Trophoblast cell (in vitro differentiated cells and primary cell): ENCODE measurements at regions not wholly inside any gene's neighbourhood (a gene's known extent, or its start where the extent isn't known, plus 50 kb on each side); places are given as distances from the start of the nearest gene placed in this dataset.

Source experiments
- DNase-seq, 2 donors: peaks; one replicate each; pipeline ENCODE4 v3.0.0-alpha.2; 2016
- H2AFZ ChIP-seq: 2 replicates; pipeline ENCODE4 v1.6.1; 2013; ENCODE audit warnings: low read length, moderate library complexity, mild to moderate bottlenecking; ENCODE audit not compliant: insufficient read depth, poor library complexity
- H2AK5ac ChIP-seq: 2 replicates; pipeline ENCODE4 v1.6.1; 2013; ENCODE audit warnings: mild to moderate bottlenecking, low read length
- H2BK120ac ChIP-seq: 2 replicates; pipeline ENCODE4 v1.6.1; 2013; ENCODE audit warnings: low read length, mild to moderate bottlenecking, moderate library complexity; ENCODE audit not compliant: insufficient read depth, poor library complexity
- H2BK12ac ChIP-seq: 2 replicates; pipeline ENCODE4 v1.6.1; 2013; ENCODE audit warnings: mild to moderate bottlenecking, low read length, moderate library complexity
- H2BK5ac ChIP-seq: 2 replicates; pipeline ENCODE4 v1.6.1; 2013; ENCODE audit warnings: low read length, low read depth, moderate library complexity, mild to moderate bottlenecking; ENCODE audit not compliant: poor library complexity
- H3K14ac ChIP-seq: 2 replicates; pipeline ENCODE4 v1.6.1; 2013; ENCODE audit warnings: mild to moderate bottlenecking, low read length
- H3K18ac ChIP-seq: 2 replicates; pipeline ENCODE4 v1.6.1; 2013; ENCODE audit warnings: mild to moderate bottlenecking, low read length
- H3K23ac ChIP-seq: 2 replicates; pipeline ENCODE4 v1.6.1; 2013; ENCODE audit warnings: low read length
- H3K27ac ChIP-seq: 2 replicates; pipeline ENCODE4 v1.5.1; 2013; ENCODE audit warnings: low read depth, mild to moderate bottlenecking, inconsistent platforms, low read length, moderate library complexity
- H3K27me3 ChIP-seq: 2 replicates; pipeline ENCODE4 v1.6.1; 2013; ENCODE audit warnings: inconsistent platforms, mild to moderate bottlenecking, low read length, moderate library complexity; ENCODE audit not compliant: insufficient read depth
- H3K36me3 ChIP-seq, 2 experiments: 1 replicate in 1 of 2; 2 replicates in 1 of 2; pipeline ENCODE4 v1.6.1; 2013; ENCODE audit warnings: low read length in 2 of 2, mild to moderate bottlenecking in 2 of 2, moderate library complexity in 1 of 2; ENCODE audit not compliant: insufficient read depth in 2 of 2, control insufficient read depth in 1 of 2
- H3K4ac ChIP-seq: 2 replicates; pipeline ENCODE4 v1.6.1; 2013; ENCODE audit warnings: low read depth, mild to moderate bottlenecking, low read length, moderate library complexity
- H3K4me1 ChIP-seq, 2 experiments: 1 replicate in 1 of 2; 2 replicates in 1 of 2; pipeline ENCODE4 v1.6.1; 2013; ENCODE audit warnings: low read length in 2 of 2, mild to moderate bottlenecking in 2 of 2, moderate library complexity in 1 of 2; ENCODE audit not compliant: insufficient read depth in 2 of 2, control insufficient read depth in 1 of 2
- H3K4me2 ChIP-seq: 2 replicates; pipeline ENCODE4 v1.6.1; 2013; ENCODE audit warnings: inconsistent platforms, mild to moderate bottlenecking, low read length, moderate library complexity
- H3K4me3 ChIP-seq: 2 replicates; pipeline ENCODE4 v1.5.1; 2013; ENCODE audit warnings: mild to moderate bottlenecking, low read depth, low read length, inconsistent platforms
- H3K79me1 ChIP-seq: one replicate; pipeline ENCODE4 v1.6.1; 2013; ENCODE audit warnings: low read length
- H3K79me2 ChIP-seq: 2 replicates; pipeline ENCODE4 v1.6.1; 2013; ENCODE audit warnings: low read length, mild to moderate bottlenecking; ENCODE audit not compliant: control insufficient read depth, insufficient read depth, poor library complexity
- H3K9ac ChIP-seq: 2 replicates; pipeline ENCODE4 v1.6.1; 2013; ENCODE audit warnings: mild to moderate bottlenecking, low read length
- H3K9me3 ChIP-seq: 2 replicates; pipeline ENCODE4 v1.6.1; 2013; ENCODE audit warnings: low read depth, mild to moderate bottlenecking, control low read depth, inconsistent platforms, low read length; ENCODE audit not compliant: insufficient read depth
- H4K12ac ChIP-seq: 2 replicates; pipeline ENCODE4 v1.6.1; 2013; ENCODE audit warnings: low read depth, mild to moderate bottlenecking, low read length, moderate library complexity
- H4K8ac ChIP-seq: 2 replicates; pipeline ENCODE4 v1.6.1; 2013; ENCODE audit warnings: low read depth, mild to moderate bottlenecking, low read length, moderate library complexity
- H4K91ac ChIP-seq: one replicate; pipeline ENCODE4 v1.6.1; 2013; ENCODE audit warnings: low read depth, mild to moderate bottlenecking, low read length, moderate library complexity
- WGBS: extraction: QIAGEN DNeasy Blood & Tissue Kit; methylation state at CpG from one replicate; pipeline ENCODE4 v1.1.7; 2013; ENCODE audit warnings: missing lambda C conversion rate; ENCODE audit not compliant: insufficient read length, insufficient coverage; ENCODE audit errors: extremely low coverage; 5-methylcytosine and 5-hydroxymethylcytosine counted together

- Histone ChIP-seq H3K4me2 (no peak overlapping the region), H4K12ac (no peak overlapping the region), H3K23ac (no peak overlapping the region), H2AK5ac (no peak overlapping the region), H2BK120ac (no peak overlapping the region), H4K91ac (no peak overlapping the region), H3K4me1 (no peaks in the 10 kb centered on the region), H3K4me3 (no peak overlapping the region), H4K8ac (no peak overlapping the region), H3K79me2 (no peaks in the 10 kb centered on the region), H2BK5ac (no peak overlapping the region), H3K4ac (no peak overlapping the region), H3K36me3 (no peaks in the 10 kb centered on the region), H3K18ac (no peak overlapping the region), H3K79me1 (no peaks in the 10 kb centered on the region), H3K27ac (no peak overlapping the region), H3K14ac (no peak overlapping the region), H2AFZ (no peak overlapping the region), H3K9ac (no peak overlapping the region), H2BK12ac (no peak overlapping the region), H3K9me3 (no peaks in the 10 kb centered on the region), H3K27me3 (no peaks in the 10 kb centered on the region)
- WGBS = no CpG with 5 or more reads among the region's 5 CpGs
- no peak for DNase-seq
Measured at GRCh38 chr6:144624246-144624645, 339.1 kb downstream of the UTRN start.

- Histone ChIP-seq H4K91ac (no peak overlapping the region), H2BK12ac (no peak overlapping the region), H3K4me2 (no peak overlapping the region), H2AK5ac (no peak overlapping the region), H4K8ac (no peak overlapping the region), H4K12ac (no peak overlapping the region), H3K18ac (no peak overlapping the region), H3K4ac (no peak overlapping the region), H3K79me1 (no peaks in the 10 kb centered on the region), H3K9ac (no peak overlapping the region), H3K36me3 (no peaks in the 10 kb centered on the region), H2BK120ac (no peak overlapping the region), H3K79me2 (no peaks in the 10 kb centered on the region), H3K23ac (no peak overlapping the region), H3K4me1 (no peaks in the 10 kb centered on the region), H3K4me3 (no peak overlapping the region), H3K14ac (no peak overlapping the region), H3K9me3 (no peaks in the 10 kb centered on the region), H3K27ac (no peak overlapping the region), H2BK5ac (no peak overlapping the region), H3K27me3 (no peaks in the 10 kb centered on the region), H2AFZ (no peak overlapping the region)
- no CpG with 5 or more reads among the region's 4 CpGs for WGBS
- no peak for DNase-seq
Measured at GRCh38 chr6:144624716-144625115, 339.6 kb downstream of the UTRN start.

GRCh38 chr6:144630857-144631256 is 345.7 kb downstream of the UTRN start:
- no peaks in the 10 kb centered on the region for H3K27me3 ChIP-seq
- H3K9ac ChIP-seq = no peak overlapping the region
- H3K36me3 ChIP-seq = no peaks in the 10 kb centered on the region
- H3K23ac ChIP-seq = no peak overlapping the region
- H2AK5ac ChIP-seq = no peak overlapping the region
- no peak overlapping the region for H2BK12ac ChIP-seq
- H3K79me1 ChIP-seq = no peaks in the 10 kb centered on the region
- H4K12ac ChIP-seq = no peak overlapping the region
- H2BK120ac ChIP-seq = no peak overlapping the region
- no CpG with 5 or more reads among the region's 1 CpG for WGBS
- no peaks in the 10 kb centered on the region for H3K4me1 ChIP-seq
- no peak overlapping the region for H2BK5ac ChIP-seq
- H3K9me3 ChIP-seq = no peaks in the 10 kb centered on the region
- no peak overlapping the region for H3K4me3 ChIP-seq
- H3K14ac ChIP-seq = no peak overlapping the region
- no peak overlapping the region for H3K18ac ChIP-seq
- no peak for DNase-seq
- no peak overlapping the region for H4K8ac ChIP-seq
- H3K79me2 ChIP-seq = no peaks in the 10 kb centered on the region
- H2AFZ ChIP-seq = no peak overlapping the region
- no peak overlapping the region for H3K4me2 ChIP-seq
- H3K27ac ChIP-seq = no peak overlapping the region
- no peak overlapping the region for H4K91ac ChIP-seq
- no peak overlapping the region for H3K4ac ChIP-seq

- no peak overlapping the region for H2AFZ ChIP-seq
- no peak overlapping the region for H3K18ac ChIP-seq
- H3K9ac ChIP-seq = no peak overlapping the region
- no peak overlapping the region for H2BK5ac ChIP-seq
- no peak overlapping the region for H4K8ac ChIP-seq
- no peak overlapping the region for H4K12ac ChIP-seq
- H3K27ac ChIP-seq = no peak overlapping the region
- no peaks in the 10 kb centered on the region for H3K36me3 ChIP-seq
- H3K14ac ChIP-seq = no peak overlapping the region
- no peak for DNase-seq
- H3K79me1 ChIP-seq = no peaks in the 10 kb centered on the region
- H2AK5ac ChIP-seq = no peak overlapping the region
- no peaks in the 10 kb centered on the region for H3K4me1 ChIP-seq
- no peak overlapping the region for H2BK12ac ChIP-seq
- H3K79me2 ChIP-seq = no peaks in the 10 kb centered on the region
- H3K9me3 ChIP-seq = no peaks in the 10 kb centered on the region
- no peak overlapping the region for H2BK120ac ChIP-seq
- H3K27me3 ChIP-seq = no peaks in the 10 kb centered on the region
- H4K91ac ChIP-seq = no peak overlapping the region
- WGBS = no CpG with 5 or more reads among the region's 3 CpGs
- H3K4me2 ChIP-seq = no peak overlapping the region
- no peak overlapping the region for H3K4ac ChIP-seq
- H3K23ac ChIP-seq = no peak overlapping the region
- H3K4me3 ChIP-seq = no peak overlapping the region
Measured at GRCh38 chr6:144632266-144632665, 347.1 kb downstream of the UTRN start.
